NCI-H345 (cell line): ENCODE measurements at regions not wholly inside any gene's neighbourhood (a gene's known extent, or its start where the extent isn't known, plus 50 kb on each side); places are given as distances from the start of the nearest gene placed in this dataset.
"Not testable (repeated sequence)": the region's sequence is repeated elsewhere in the genome, so short reads cannot be mapped to it uniquely, and the experiment has no call there.

Source experiments
- DNase-seq: peaks from one replicate; lab custom pipeline; 2025; lab: John Stamatoyannopoulos, UW

DNA sequence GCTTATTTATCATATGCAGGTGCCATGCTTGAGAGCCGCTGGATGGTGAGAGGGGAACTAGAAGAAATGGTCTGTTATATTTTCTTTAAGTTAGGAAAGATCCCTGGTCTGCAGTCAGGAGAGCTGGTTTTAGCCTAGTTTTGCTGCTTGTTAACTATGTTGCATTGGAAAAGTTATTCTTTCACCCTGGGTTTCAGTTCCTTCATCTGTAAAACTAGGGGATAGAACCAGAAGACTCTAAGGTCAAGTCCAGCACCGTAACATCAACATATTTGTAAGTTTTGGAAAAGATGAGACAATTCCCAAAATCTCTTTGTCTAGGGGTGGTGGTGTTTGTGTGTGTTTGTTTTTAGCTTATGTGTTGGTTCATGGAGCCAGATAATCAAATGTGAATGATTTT is 304.0 kb downstream of the QKI start:
- no peak for DNase-seq

DNA sequence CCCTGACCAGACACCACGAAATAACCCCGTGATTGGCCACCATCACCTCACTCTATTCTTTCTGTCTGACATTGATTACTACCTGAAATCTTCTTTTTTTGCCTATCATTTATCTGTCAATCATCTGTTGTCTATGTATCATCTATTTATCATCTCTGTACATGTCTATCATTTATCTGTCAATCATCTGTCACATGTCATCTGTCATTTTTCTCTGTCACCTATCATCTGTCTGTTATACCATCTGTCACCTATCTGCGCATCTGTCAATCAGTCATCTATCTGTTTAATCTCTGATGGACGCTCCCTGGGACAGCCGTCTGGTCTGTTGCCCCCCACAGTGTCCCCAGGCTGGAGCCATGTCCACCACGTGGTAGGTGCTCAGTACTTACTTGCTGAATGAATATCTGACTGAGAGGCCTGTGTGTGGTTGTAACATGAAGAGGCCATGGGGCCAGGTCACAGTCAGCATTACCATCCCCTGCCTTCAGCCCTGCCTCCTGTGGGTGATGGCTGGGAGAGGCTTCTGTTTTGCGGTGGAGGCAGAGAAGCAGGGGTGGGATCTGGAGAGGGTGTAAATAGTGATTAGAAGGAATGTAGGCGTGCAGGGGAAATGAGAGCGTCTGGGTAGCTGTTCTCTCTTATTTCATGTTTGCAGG is 302.7 kb downstream of the QKI start:
- no peak for DNase-seq

DNA sequence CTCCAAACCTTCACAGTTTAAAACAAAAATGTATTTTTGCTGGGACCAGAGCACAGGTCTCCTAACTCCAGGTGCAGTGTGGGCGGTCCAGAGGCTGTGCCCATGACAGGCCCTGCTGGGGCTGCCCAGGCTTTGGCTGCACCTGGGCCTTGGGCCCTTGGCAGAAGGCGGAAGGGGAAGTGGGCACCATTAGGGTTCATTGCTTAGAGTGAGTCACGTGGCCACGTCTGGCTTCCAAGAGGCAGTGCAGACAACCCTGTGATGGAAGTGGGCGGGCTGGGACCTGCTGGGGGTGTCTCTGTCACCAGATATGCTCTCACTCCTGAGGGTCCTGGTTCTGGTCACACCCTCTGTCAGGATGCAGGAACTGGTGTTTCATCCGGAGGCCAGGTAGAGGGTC is 302.2 kb downstream of the QKI start:
- no peak for DNase-seq

DNA sequence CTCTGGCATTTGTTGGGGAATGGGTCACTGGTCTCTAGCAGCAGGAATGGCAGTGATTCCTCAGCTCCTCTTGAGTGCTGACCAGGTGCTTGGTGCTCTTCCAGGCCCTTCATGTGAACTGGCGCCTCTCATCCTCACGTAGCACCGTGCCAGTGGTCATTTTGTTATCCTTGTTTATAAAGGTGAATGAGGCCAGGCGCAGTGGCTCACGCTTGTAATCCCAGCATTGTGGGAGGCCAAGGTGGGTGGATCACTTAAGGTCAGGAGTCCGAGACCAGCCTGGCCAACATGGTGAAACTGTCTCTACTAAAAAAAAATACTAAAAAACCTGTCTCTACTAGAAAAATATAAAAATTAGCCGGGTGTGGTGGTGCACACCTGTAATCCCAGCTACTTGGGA is 301.3 kb downstream of the QKI start:
- no peak for DNase-seq

DNA sequence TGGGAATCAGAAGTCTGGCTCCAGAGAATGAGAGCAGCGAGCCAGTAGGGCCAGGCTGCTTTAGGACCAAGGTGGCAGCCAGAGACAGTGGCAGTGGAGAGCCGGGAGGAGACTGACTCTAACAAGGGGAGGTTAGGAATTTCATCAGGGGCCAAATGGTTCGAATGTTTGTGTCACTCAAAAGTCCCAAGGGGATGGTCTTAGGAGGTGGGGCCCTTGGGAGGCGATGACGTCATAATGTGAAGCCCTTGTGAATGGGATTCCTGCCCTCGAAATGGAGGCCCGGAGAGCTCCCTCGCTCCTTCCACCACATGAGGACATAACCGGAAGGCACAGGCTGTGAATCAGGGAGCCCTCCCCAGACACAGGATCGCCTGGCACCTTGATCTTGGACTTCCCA is 299.7 kb downstream of the QKI start:
- no peak for DNase-seq

DNA sequence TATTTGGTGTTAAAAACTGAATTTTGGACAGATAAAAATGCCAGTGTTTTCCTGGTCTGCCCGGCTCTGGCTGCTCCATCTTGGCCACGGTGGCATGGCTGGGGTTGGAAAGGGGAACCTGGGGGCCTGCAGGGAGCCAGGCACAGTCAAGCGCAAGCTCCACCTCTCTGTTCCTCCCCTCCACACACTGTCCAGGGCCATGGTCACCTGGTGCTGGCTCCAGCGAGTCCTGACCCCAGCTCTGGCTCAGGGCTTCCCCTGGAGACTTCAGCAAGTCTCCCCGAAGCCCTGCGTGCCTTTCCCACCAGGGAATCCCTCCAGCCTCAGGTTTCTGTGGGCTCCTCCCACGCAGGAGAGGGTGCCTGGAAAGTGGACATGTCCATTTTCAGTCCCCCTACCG is 298.5 kb downstream of the QKI start:
- no peak for DNase-seq

DNA sequence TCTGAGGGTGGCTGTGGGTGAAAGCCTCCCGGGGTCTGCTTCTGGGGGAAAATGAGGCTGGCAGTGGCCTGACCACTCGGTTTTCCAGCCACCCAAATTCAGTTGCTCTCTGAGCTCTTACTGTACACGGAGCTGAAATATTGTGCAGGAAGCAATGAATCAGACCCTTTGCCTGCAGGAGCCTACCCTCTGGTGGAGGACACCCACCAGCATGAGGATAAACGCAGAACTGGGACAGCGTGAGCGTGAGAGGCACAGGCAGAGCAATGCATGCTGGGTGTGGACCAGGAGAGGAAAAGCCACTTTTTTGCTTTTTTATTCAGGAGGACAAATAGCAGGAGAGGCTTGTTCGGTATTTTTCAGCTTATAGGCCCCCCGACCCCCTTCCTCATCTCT is 298.0 kb downstream of the QKI start:
- no peak for DNase-seq

DNA sequence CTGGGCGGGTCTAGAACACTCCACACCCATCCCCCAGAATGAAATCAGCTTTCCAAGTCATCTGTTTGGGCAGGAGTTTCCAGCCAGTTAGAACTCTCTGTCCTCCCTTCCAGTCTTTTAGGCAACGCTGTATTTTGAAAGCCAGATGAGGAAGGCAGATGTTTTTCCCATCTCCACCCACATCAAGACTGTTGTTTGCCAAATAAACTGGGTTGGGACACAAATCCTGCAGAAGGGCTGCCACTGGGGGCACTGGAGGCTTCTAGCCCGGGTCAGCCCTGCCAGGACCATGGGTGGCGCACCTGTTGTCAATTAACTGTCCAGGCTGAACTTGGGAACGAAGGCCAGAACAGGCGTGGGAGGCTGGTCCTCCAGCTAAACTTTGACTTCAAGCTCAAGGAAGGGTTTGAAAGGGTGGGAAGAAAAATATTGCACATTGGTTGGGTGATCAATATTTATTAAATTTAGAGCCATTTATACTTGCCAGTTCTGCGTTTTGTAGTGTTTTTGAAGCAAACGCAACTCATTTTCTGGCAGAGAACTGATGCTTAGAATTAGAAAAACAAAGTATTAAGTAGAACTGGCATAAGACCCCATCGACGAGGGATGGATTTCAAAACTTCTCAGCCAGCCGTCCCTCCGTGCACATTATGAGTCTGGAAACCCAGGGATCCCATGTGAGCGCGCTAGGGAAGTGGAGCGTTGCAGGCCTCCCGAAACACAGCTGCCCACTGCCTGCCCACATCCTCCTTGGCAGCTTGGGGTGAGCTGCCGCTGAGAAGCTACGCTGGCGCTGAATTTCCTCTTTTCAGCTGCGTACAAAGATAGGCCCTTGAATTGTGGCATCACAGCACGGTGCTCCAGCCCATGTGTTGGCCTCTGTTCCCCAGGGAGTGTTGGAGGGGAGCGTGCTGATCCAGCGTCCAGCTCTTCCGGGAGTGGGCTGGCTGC is 297.4 kb downstream of the QKI start:
- no peak for DNase-seq

DNA sequence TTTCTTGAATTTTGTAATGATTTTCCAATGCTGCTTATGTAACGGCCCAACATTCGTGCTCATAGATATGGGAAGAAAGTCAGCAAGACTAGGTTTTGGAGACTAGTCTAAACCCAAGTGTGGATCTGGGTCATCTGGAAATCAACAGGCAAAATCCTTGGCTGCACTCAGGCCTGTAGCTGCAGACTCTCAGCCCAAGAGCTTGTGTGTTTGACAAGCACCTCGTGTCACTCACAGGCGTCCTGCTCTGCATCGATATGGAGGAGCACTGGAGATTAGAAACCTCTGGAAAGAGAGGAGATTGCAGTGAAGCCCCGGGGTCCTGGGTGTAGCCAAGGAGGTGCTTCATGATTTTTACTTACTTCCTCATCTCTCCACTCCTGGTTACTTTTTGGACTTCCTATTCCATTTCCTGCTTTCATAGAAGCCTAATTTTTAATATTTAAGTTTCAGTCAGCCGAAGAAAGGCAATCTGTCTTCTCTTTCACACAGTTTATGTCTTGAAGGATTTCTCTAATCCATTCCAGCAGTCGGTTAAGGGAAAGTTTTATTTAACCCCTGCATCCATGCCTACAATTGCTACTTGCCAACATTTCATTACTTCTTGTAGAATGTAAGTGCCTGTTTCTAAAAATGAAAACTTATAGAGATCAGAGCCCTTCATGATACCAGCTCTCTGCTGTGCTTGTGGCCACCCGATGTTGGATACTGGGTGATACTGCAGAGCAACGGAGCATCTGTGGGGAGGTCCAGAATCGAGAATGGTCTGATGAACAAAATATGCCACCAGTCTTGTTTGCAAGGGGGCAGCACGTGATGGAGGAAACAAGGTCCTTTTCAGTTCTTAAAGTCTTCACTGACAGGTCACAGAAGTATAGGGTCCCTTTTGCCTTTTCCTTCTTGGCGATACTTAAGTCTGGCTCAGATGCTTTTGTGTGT is 296.3 kb downstream of the QKI start:
- DNase-seq, result no peak

DNA sequence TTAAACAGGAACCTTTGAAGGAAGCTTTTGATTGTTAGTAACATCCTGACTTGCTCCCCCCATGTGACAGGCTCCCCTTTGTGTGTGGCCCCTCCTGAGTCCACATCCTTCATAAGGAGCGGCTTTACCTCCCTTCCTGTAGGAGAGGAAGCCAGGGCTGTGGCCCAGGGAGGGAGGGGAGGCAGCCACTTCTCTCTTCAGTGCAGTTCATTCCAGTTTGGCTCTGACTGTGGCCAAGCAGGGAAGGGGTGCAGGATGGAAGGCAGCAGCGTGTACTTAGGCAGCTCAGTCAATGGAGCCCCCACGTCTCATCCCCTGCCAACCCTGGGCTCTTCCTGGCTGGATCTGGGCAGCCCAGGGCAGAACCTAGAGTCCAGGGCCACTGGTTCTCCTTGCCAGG is 295.2 kb downstream of the QKI start:
- DNase-seq, result no peak

DNA sequence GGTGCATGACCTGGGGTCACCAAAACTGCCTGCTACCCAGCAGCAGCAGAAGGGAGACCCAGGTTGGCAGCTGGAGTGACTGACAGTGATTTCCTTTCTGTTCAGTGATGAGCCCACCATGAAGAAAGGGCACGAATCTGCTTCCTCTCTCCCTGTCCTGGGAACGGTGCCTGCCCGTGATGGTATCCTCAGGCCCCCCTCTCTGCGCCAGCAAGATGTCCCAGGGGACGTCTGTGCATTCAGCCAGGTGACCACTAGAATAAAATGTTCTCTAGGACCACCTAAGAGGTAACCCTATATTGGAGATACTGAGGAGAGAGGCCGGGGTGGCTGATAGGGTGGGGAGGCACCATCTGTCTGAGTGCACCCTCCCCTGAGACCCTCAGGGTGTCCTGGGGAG is 294.7 kb downstream of the QKI start:
- no peak for DNase-seq

DNA sequence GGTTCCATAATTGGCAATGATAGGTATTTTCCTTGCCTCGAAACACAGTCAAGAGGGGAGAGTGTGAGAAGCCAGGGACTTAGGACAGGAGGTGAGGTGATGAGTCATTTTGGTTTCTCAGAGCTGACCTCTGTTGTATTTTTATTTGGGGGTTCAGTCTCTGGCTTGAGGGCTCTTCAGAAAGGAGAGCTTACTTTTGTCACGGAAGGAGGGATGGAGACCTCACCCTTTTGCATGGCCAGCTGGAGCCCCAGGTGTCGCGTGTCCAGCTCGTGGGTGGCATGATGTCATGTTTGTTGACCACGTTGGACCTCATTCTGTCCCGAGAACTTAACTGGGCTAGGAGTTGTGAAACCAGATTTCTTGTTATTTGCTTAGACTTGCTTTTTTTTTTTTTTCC is 293.9 kb downstream of the QKI start:
- DNase-seq, result no peak

DNA sequence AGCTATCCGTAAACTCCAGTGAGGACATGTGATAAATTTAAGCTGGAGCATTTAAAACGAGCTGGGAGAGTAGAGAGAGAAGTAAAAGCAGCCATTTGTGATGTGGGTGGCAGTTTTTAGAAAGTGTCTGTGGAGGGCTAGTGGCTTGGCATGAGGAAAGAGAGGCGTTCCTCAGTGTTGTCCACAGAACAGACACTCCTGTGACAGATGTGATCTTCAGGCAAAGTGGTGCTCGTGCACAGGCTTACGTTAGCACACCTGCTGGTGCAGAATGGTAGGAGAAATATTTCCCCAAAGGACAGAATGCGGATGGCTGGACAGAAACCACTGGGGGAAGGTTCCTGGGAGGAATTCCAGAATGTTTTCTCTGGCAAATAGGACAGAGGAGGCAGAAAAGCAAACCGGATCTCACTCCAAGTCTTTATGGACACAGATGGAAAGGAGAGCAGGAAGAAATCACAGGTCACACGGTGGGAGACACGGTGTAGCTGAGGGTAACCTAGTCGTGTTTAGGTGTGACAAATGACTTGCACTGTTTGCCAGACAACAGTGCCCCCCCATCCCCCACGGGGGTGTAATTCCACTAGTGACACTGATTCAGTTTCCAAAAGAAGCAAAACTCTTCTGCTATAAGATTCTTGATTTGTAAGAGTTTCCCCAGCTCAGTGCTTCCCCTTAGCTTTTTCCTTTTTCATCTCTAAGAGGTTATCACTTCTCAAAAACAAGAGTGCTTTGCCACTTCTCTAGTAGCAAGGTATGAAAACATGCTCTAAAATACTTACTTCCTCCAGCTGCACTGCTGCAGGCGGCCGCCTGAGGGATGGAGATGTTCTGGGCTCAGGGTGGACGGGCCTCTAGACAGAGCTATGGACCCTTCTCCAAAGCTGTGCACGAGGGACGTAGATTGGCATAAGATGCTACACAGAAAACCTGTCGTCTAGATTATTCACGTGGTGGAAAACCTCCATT is 293.2 kb downstream of the QKI start:
- DNase-seq, result no peak

DNA sequence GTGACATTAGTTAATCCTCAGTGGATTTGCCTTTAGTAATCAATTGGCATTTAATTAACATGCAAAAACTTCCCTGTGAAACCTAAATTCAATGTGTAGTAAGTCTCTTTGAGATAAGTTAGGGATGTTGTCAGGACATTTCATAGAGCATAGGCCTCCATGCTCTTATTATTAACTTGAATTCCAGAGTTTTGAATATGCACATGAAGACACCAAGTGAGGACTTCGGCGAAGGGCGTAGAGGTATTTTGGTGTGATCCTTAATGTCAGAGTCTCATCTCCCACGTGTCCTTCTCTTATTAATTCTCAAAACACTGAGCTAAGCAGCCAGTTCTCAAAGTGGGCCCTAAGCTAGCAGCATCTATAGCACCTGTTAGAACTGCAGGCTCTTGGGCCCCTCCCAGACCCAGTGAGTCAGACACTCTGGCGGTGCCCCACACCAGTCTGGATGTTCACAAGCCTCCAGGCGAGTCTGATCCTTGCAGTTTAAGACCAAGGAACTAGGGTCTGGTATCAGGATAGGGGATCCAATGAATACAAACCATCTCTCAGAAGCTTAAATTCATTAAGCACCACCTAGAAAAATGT is 292.1 kb downstream of the QKI start:
- no peak for DNase-seq

DNA sequence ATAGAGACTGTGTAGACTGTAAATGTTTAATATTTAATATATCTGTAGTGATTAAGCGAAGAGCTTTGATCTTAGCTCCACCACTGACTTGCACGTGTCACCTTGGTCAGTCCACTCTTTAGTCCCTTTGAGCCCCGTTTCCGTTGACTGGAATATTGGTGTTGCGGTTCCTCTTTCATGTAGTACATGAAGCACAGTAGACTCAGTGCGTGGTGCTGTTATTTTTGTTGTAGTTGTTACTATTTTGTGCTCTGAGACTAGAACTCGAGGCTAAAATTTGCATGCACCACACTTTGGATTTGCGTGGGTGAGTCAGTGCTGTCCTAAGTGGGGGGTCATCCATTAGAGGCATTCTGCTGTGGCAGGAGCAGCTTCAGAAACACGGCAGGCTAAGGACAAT is 291.4 kb downstream of the QKI start:
- DNase-seq, result no peak

DNA sequence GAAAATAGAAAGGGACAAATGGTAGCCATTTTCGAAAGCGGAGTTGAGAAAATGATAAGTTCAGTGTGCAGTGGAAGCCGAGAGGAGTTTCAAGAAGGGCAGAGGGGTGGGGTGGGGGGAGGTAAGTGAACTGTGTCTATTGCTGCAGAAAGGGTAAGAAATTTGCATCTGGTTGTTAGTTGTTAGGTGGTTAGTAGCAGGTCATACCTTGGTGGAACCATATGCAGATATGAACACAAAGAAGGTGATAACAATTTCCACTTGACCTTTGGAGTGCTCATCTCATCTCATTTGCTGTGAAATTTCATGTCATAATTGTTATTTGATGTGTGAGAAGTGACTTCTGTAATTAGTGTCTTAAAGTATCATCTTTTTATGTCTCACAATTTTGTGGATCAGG is 288.2 kb downstream of the QKI start:
- DNase-seq, result no peak

DNA sequence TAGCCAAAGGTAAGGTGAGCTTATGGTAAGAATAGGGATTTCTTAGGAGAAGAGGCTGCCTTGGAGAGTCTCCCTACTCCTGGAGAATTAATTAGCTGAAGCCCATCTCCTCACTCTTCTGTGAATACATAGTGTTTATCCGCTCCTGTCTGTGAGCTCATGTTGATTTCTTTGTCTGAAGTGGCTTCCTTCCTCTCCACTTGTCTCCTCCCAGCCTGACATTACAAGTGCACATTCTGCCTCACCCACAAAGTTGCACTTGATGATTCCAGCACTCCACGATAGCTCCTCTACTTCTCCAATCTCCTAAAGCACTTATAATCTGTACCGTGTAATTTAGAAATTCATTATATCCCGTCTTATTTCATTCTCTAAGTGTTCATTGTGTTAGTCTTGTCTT is 287.2 kb downstream of the QKI start:
- no peak for DNase-seq

DNA sequence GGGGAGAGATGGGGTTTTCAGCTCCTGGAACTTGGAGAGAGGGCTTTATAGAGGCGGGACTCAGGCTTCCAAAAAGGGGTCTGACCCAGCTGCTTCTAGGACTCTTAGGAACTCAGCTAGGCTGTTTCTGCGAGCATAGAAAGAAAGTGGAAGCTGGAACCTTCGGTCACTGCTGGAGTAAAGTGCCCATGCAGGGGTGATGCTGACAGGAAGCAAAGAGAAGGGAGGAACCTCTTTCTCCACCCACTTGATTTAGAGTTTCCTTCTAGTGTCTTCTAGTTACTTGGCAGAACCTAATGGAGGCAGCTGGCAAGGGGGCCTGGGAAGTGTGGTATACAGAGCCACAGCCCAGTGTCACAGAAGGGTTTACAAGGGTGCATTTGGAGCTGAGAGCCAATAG is 283.6 kb downstream of the QKI start:
- DNase-seq, result no peak

DNA sequence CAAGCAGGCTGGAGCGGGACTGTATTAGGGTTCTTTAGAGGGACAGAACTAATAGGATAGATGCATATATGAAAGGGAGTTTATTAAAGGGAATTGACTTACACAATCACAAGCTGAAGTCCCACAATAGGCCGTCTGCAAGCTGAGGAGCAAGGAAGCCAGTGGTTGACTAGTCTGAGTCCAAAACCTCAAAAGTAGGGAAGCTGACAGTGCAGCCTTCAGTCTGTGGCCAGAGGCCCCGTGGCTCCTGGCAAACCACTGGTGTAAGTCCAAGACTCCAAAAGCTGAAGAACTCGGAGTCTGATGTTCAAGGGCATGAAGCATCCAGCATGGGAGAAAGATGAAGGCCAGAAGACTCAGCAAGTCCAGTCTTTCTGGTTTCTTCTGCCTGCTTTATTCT is 281.8 kb downstream of the QKI start:
- not testable (repeated sequence) for DNase-seq

DNA sequence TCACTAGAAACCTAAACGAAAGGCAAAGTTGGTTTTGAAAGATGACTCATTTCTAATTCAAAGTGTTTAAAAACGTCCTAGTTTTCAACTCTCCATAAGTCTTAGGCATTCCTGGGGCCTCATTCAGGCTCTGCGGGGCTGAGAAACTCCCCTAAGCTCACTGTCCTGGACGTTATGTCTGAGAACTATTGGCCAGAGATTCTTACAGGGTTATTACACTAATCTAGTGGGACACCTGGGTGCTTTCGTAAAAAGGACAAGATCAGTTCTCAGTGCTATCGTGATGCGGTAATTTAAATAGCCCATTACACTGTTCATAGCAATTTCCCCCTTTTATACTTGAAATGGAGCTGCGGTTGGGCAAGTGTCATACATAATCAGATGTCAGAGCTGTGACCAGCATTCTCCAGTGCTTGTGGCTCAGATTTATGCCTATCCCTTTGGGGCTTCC is 280.9 kb downstream of the QKI start:
- no peak for DNase-seq

DNA sequence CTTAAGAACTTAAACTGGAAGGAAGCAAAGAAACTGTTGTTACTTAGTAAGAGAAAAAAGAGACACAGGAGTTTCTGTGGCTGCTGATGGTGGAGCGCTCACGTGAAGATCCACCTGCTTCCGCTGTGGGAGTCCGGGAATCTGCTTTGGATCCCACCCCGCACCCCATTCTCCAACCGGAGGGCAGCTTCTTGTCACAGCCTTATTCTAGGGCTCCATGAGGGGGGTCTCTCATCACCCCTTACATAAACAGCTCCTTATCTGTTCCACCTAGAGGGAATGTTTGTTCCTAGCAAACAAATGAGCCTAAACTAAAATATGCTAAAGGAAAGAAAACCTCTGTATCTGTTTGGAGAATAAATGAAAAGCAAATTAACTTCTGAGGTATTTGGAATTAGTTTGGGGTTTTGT is 280.5 kb downstream of the QKI start:
- no peak for DNase-seq
